ENCODE measurements at regions not wholly inside any gene's neighbourhood (a gene's known extent, or its start where the extent isn't known, plus 50 kb on each side); places are given as distances from the start of the nearest gene placed in this dataset.
"Not testable (repeated sequence)": the region's sequence is repeated elsewhere in the genome, so short reads cannot be mapped to it uniquely, and the experiment has no call there.

GRCh38 chr7:150029013-150029389 is 155.2 kb downstream of the ATP6V0E2 start:
- TF ChIP-seq, protein P1, sequence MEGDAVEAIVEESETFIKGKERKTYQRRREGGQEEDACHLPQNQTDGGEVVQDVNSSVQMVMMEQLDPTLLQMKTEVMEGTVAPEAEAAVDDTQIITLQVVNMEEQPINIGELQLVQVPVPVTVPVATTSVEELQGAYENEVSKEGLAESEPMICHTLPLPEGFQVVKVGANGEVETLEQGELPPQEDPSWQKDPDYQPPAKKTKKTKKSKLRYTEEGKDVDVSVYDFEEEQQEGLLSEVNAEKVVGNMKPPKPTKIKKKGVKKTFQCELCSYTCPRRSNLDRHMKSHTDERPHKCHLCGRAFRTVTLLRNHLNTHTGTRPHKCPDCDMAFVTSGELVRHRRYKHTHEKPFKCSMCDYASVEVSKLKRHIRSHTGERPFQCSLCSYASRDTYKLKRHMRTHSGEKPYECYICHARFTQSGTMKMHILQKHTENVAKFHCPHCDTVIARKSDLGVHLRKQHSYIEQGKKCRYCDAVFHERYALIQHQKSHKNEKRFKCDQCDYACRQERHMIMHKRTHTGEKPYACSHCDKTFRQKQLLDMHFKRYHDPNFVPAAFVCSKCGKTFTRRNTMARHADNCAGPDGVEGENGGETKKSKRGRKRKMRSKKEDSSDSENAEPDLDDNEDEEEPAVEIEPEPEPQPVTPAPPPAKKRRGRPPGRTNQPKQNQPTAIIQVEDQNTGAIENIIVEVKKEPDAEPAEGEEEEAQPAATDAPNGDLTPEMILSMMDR (IDR thresholded peaks at IDR 0.05; ENCODE audit: low read depth, low read length), result not testable (repeated sequence)
- not testable (repeated sequence) for TF ChIP-seq EZH2phosphoT487 (IDR thresholded peaks at IDR 0.05; ENCODE audit: low read depth)
